T-helper 22 cell (primary cell): ENCODE measurements at regions not wholly inside any gene's neighbourhood (a gene's known extent, or its start where the extent isn't known, plus 50 kb on each side); places are given as distances from the start of the nearest gene placed in this dataset.

ENCODE experiments used
- DNase-seq: peaks from one replicate; pipeline ENCODE4 v3.0.0-alpha.2; 2020; ENCODE audit warnings: low read depth

DNA sequence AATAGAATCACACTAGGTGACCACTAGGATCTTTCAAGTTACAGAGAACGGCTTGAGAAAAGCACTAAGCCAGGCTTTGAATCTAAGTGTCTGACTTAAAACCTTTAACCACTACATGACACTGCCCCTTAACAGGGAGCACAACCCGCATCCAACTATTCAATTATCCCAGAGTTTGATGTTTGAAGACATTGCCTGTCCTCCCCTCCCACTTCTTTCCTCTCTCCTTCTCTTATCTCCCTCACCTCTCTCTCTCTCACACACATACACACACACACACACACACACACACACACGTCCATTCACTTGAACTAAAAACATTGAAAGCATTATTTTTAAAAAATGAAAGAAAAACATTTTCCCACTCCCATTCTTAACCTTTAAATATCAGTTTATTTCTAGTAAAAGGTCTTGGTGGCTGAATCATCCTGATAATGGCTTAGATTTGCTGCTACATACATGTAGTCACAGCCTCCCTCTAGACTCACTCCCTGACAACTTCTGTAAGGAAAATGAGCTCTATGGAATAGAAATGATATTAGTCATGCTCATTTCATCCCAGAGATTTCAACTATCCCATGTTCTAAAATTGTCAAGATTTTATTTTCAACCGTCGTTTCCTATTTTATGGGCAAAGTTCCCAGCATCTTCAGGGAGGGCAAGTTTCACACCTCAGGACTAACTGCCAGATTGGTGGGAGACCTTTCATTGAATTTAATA lies 53.5 kb upstream of the RAP1B start:
- no peak for DNase-seq

DNA sequence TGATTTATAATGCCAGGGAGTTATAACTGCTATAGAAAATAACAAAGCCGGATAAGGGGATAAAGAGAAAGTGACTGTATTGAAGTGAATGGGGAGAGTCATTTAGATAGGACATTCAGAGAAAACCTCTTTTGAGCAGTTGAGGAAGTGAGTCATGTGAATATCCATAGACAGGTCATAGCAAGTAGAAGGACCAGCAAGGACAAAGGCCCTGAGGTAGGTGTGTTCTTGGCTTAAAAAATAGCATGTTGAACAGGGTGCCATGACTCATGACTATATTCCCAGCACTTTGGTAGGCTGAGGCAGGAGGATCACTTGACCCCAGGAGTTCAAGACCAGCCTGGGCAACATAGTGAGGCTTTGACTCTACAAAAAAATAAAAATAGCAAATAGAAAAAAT lies 51.5 kb upstream of the RAP1B start:
- DNase-seq = no peak

DNA sequence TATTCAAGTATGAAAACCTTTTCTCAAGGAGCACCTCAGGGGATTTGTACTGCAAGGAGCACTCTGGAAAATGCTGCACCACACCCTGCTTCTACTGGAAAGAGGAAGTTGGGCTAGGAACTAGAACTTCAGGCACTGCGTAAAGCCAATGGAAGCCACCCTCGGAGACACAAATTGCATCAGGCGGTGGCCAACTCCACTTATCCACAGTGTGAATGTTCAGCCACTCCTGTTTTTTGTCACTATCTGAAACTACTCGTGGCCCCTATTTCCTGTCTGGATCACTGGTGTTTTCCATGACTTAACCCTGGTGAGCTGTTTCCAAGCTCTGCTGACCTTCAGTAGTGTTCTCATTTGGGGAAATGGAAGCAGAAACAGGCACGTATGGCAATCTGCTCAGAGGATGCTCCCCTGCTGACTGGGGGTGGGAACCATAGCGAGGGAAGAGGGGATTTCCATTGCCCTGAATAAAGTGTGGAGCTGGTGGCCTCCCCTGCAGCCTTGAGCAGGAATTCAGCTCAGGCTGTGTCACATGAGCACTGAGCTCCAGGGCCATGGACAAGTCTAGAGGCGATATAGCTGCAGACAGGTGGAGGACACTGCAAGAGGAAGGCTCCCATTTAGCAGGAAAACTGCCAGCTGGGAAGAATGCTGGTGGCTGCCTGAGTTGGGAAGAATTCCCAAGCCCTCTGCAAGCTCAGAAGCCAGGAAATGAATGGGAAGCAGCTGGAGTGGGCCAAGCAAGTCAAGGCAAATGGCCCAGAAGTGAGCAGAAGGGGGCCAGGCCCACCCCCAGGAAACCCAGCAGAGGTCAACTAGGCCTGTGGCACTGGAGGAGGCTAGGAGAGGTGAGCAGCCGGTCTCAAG lies 50.5 kb upstream of the RAP1B start:
- no peak for DNase-seq

DNA sequence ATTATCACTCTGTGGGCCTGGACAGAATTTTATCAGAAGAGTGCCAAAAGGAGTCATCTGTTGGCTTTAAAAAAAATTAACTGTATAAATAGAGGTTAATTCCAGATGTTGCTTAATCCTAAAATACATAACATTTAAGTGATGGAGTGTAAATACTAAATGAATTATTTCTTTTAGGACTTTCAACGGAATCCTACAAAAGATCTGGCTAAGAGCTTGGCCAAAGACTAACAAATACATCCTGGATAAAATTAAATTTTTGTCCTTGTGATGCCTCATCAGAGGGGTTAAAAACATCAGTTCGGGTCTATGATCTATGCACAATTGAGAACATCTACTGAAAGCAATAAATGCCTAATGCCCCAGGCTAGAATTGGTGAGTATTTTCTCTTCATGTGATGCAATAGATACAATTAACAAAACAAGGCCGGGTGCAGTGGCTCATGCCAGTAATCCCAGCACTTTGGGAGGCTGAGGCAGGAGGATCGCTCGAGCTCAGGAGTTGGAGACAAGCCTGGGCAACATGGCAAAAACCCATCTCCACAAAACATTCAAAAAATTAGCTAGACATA lies 49.8 kb upstream of the RAP1B start:
- no peak for DNase-seq
